Trophoblast cell (in vitro differentiated cells and primary cell): ENCODE measurements at regions not wholly inside any gene's neighbourhood (a gene's known extent, or its start where the extent isn't known, plus 50 kb on each side); places are given as distances from the start of the nearest gene placed in this dataset.
A peak's percentile ranks its signal among the peaks of the same experiment; 100 is the strongest.
"Not testable (repeated sequence)": the region's sequence is repeated elsewhere in the genome, so short reads cannot be mapped to it uniquely, and the experiment has no call there.

Experiments used
- DNase-seq, 2 donors: peaks; one replicate each; pipeline ENCODE4 v3.0.0-alpha.2; 2016
- H2AFZ ChIP-seq: 2 replicates; pipeline ENCODE4 v1.6.1; 2013; ENCODE audit warnings: low read length, moderate library complexity, mild to moderate bottlenecking; ENCODE audit not compliant: insufficient read depth, poor library complexity
- H2AK5ac ChIP-seq: 2 replicates; pipeline ENCODE4 v1.6.1; 2013; ENCODE audit warnings: mild to moderate bottlenecking, low read length
- H2BK120ac ChIP-seq: 2 replicates; pipeline ENCODE4 v1.6.1; 2013; ENCODE audit warnings: low read length, mild to moderate bottlenecking, moderate library complexity; ENCODE audit not compliant: insufficient read depth, poor library complexity
- H2BK12ac ChIP-seq: 2 replicates; pipeline ENCODE4 v1.6.1; 2013; ENCODE audit warnings: mild to moderate bottlenecking, low read length, moderate library complexity
- H2BK5ac ChIP-seq: 2 replicates; pipeline ENCODE4 v1.6.1; 2013; ENCODE audit warnings: low read length, low read depth, moderate library complexity, mild to moderate bottlenecking; ENCODE audit not compliant: poor library complexity
- H3K14ac ChIP-seq: 2 replicates; pipeline ENCODE4 v1.6.1; 2013; ENCODE audit warnings: mild to moderate bottlenecking, low read length
- H3K18ac ChIP-seq: 2 replicates; pipeline ENCODE4 v1.6.1; 2013; ENCODE audit warnings: mild to moderate bottlenecking, low read length
- H3K23ac ChIP-seq: 2 replicates; pipeline ENCODE4 v1.6.1; 2013; ENCODE audit warnings: low read length
- H3K27ac ChIP-seq: 2 replicates; pipeline ENCODE4 v1.5.1; 2013; ENCODE audit warnings: low read depth, mild to moderate bottlenecking, inconsistent platforms, low read length, moderate library complexity
- H3K27me3 ChIP-seq: 2 replicates; pipeline ENCODE4 v1.6.1; 2013; ENCODE audit warnings: inconsistent platforms, mild to moderate bottlenecking, low read length, moderate library complexity; ENCODE audit not compliant: insufficient read depth
- H3K36me3 ChIP-seq, 2 experiments: 1 replicate in 1 of 2; 2 replicates in 1 of 2; pipeline ENCODE4 v1.6.1; 2013; ENCODE audit warnings: low read length in 2 of 2, mild to moderate bottlenecking in 2 of 2, moderate library complexity in 1 of 2; ENCODE audit not compliant: insufficient read depth in 2 of 2, control insufficient read depth in 1 of 2
- H3K4ac ChIP-seq: 2 replicates; pipeline ENCODE4 v1.6.1; 2013; ENCODE audit warnings: low read depth, mild to moderate bottlenecking, low read length, moderate library complexity
- H3K4me1 ChIP-seq, 2 experiments: 1 replicate in 1 of 2; 2 replicates in 1 of 2; pipeline ENCODE4 v1.6.1; 2013; ENCODE audit warnings: low read length in 2 of 2, mild to moderate bottlenecking in 2 of 2, moderate library complexity in 1 of 2; ENCODE audit not compliant: insufficient read depth in 2 of 2, control insufficient read depth in 1 of 2
- H3K4me2 ChIP-seq: 2 replicates; pipeline ENCODE4 v1.6.1; 2013; ENCODE audit warnings: inconsistent platforms, mild to moderate bottlenecking, low read length, moderate library complexity
- H3K4me3 ChIP-seq: 2 replicates; pipeline ENCODE4 v1.5.1; 2013; ENCODE audit warnings: mild to moderate bottlenecking, low read depth, low read length, inconsistent platforms
- H3K79me1 ChIP-seq: one replicate; pipeline ENCODE4 v1.6.1; 2013; ENCODE audit warnings: low read length
- H3K79me2 ChIP-seq: 2 replicates; pipeline ENCODE4 v1.6.1; 2013; ENCODE audit warnings: low read length, mild to moderate bottlenecking; ENCODE audit not compliant: control insufficient read depth, insufficient read depth, poor library complexity
- H3K9ac ChIP-seq: 2 replicates; pipeline ENCODE4 v1.6.1; 2013; ENCODE audit warnings: mild to moderate bottlenecking, low read length
- H3K9me3 ChIP-seq: 2 replicates; pipeline ENCODE4 v1.6.1; 2013; ENCODE audit warnings: low read depth, mild to moderate bottlenecking, control low read depth, inconsistent platforms, low read length; ENCODE audit not compliant: insufficient read depth
- H4K12ac ChIP-seq: 2 replicates; pipeline ENCODE4 v1.6.1; 2013; ENCODE audit warnings: low read depth, mild to moderate bottlenecking, low read length, moderate library complexity
- H4K8ac ChIP-seq: 2 replicates; pipeline ENCODE4 v1.6.1; 2013; ENCODE audit warnings: low read depth, mild to moderate bottlenecking, low read length, moderate library complexity
- H4K91ac ChIP-seq: one replicate; pipeline ENCODE4 v1.6.1; 2013; ENCODE audit warnings: low read depth, mild to moderate bottlenecking, low read length, moderate library complexity
- WGBS: extraction: QIAGEN DNeasy Blood & Tissue Kit; methylation state at CpG from one replicate; pipeline ENCODE4 v1.1.7; 2013; ENCODE audit warnings: missing lambda C conversion rate; ENCODE audit not compliant: insufficient read length, insufficient coverage; ENCODE audit errors: extremely low coverage; 5-methylcytosine and 5-hydroxymethylcytosine counted together

- no peak overlapping the region for H4K12ac ChIP-seq
These were observed 341.5 kb downstream of the TMEM38B start for GRCh38 chr9:106035806-106036205.

GRCh38 chr9:106038266-106039001, 344.1 kb downstream of the TMEM38B start:
- Histone ChIP-seq H2BK120ac (no peak overlapping the region), H3K9ac (no peak overlapping the region), H2BK5ac (no peak overlapping the region), H3K36me3 (no peaks in the 10 kb centered on the region), H4K91ac (no peak overlapping the region), H3K23ac (no peak overlapping the region), H3K27me3 (no peaks in the 10 kb centered on the region), H3K79me2 (no peaks in the 10 kb centered on the region), H2BK12ac (no peak overlapping the region), H4K12ac (no peak overlapping the region), H4K8ac (no peak overlapping the region), H3K27ac (no peak overlapping the region), H3K4me3 (no peak overlapping the region), H3K79me1 (no peaks in the 10 kb centered on the region), H3K18ac (no peak overlapping the region), H3K14ac (no peak overlapping the region), H2AK5ac (no peak overlapping the region), H2AFZ (no peak overlapping the region), H3K9me3 (no peaks in the 10 kb centered on the region), H3K4ac (no peak overlapping the region), H3K4me1 (no peaks in the 10 kb centered on the region), H3K4me2 (no peak overlapping the region)
- WGBS: no CpG with 5 or more reads among the region's 1 CpG
- no peak for DNase-seq

More at GRCh38 chr9:106035806-106036205, 341.5 kb downstream of the TMEM38B start:
- no peak overlapping the region for H4K91ac ChIP-seq
- H3K9me3 ChIP-seq: no peaks in the 10 kb centered on the region
- H2AK5ac ChIP-seq: no peak overlapping the region
- H3K79me1 ChIP-seq: no peaks in the 10 kb centered on the region
- H3K79me2 ChIP-seq: no peaks in the 10 kb centered on the region
- H3K18ac ChIP-seq: no peak overlapping the region
- no peak overlapping the region for H3K27ac ChIP-seq
- no peak overlapping the region for H2BK120ac ChIP-seq
- H3K9ac ChIP-seq: no peak overlapping the region
- no peak overlapping the region for H3K4me2 ChIP-seq
- no peak for DNase-seq
- H2BK12ac ChIP-seq: no peak overlapping the region
- no peak overlapping the region for H2AFZ ChIP-seq
- no peak overlapping the region for H2BK5ac ChIP-seq
- no peak overlapping the region for H3K4me3 ChIP-seq
- H3K27me3 ChIP-seq: no peaks in the 10 kb centered on the region
- H3K4ac ChIP-seq: no peak overlapping the region
- H3K36me3 ChIP-seq: no peaks in the 10 kb centered on the region
- H3K4me1 ChIP-seq: no peaks in the 10 kb centered on the region
- H3K23ac ChIP-seq: no peak overlapping the region
- H4K8ac ChIP-seq: no peak overlapping the region
- no peak overlapping the region for H3K14ac ChIP-seq

DNA sequence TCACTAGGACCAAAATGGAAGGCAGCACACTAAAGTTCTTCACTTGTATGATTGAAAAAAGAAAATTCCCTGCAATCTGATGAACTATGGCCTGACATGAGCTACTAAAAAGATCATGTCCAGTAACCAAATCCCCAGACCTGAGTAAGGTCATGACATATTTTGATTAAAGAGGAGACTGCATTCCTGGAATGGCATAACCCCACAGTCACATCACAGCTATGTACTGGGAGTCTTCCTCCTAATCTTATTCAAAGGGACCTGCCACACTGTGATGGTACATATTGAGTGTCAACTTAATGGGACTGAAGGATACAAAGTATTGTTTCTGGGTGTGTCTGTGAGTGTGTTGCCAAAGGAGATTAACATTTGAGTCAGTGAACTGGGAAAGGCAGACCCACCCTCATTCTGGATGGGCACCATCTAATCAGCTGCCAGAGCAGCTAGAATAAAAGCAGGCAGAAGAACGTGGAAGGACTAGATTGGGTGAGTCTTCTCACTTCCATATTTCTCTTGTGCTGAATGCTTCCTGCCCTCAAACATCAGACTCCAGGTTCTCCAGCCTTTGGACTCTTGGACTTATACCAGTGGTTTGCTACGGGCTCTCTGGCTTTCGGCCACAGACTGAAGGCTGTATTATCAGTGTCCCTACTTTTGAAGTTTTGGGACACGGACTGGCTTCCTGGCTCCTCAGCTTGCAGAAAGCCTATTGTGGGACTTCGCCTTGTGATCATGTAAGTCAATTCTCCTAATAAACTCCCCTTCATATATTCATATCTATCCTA, 345.0 kb downstream of the TMEM38B start:
- Histone ChIP-seq H4K91ac (no peak overlapping the region), H3K9ac (no peak overlapping the region), H2BK12ac (no peak overlapping the region), H2BK5ac (no peak overlapping the region), H3K27me3 (no peaks in the 10 kb centered on the region), H3K27ac (no peak overlapping the region), H2AK5ac (no peak overlapping the region), H3K4me3 (no peak overlapping the region), H2BK120ac (no peak overlapping the region), H4K12ac (no peak overlapping the region), H4K8ac (no peak overlapping the region), H2AFZ (no peak overlapping the region), H3K4ac (no peak overlapping the region), H3K9me3 (no peaks in the 10 kb centered on the region), H3K4me2 (no peak overlapping the region), H3K18ac (no peak overlapping the region), H3K79me1 (no peaks in the 10 kb centered on the region), H3K14ac (no peak overlapping the region), H3K36me3 (no peaks in the 10 kb centered on the region), H3K79me2 (no peaks in the 10 kb centered on the region), H3K4me1 (no peaks in the 10 kb centered on the region), H3K23ac (no peak overlapping the region)
- no CpG with 5 or more reads among the region's 5 CpGs for WGBS
- peak; percentile 3 to 52 for DNase-seq

DNA sequence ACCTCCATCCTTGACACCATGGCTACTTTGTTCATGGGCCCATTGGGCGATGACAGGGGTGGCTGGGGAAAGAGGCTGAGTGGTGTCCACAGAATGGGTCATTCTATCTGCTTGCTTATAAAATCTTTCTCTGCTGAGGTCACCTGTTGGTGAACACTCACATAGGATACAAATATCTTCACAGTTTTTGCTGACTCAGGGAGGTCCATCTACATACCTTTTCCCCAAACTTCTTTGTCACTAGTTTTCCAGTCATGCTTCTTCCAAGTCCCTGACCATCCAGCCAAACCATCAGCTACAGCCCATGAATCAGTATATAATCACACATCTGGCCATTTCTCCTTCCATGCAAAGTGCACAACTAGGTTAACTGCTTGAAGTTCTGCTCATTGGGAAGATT, 347.6 kb downstream of the TMEM38B start:
- H3K27me3 ChIP-seq, H2AFZ ChIP-seq, H3K4me1 ChIP-seq, H3K9ac ChIP-seq, H3K36me3 ChIP-seq, H3K18ac ChIP-seq, H3K23ac ChIP-seq, H2BK120ac ChIP-seq, H3K4ac ChIP-seq, H3K79me2 ChIP-seq, H2BK12ac ChIP-seq, H4K8ac ChIP-seq, H3K4me3 ChIP-seq, H4K91ac ChIP-seq, H3K4me2 ChIP-seq, H4K12ac ChIP-seq, H2BK5ac ChIP-seq, DNase-seq, H3K9me3 ChIP-seq, H3K14ac ChIP-seq, H2AK5ac ChIP-seq, H3K27ac ChIP-seq, H3K79me1 ChIP-seq: not testable (repeated sequence)
- WGBS: no CpG with 5 or more reads among the region's 1 CpG
